GM18873 (cell line): ENCODE measurements at regions not wholly inside any gene's neighbourhood (a gene's known extent, or its start where the extent isn't known, plus 50 kb on each side); places are given as distances from the start of the nearest gene placed in this dataset.

Experiments
- ATAC-seq: cut with Tn5 transposase; IDR thresholded peaks from one replicate; pipeline ENCODE4 v1.9.1; 2021; ENCODE audit warnings: mild to moderate bottlenecking, moderate library complexity, moderate number of reproducible peaks; ENCODE audit not compliant: unreplicated experiment, low FRiP score

GRCh38 chr1:212188599-212189351 lies 96.4 kb upstream of the PPP2R5A start:
- no peak for ATAC-seq

- ATAC-seq, result no peak
Measured at GRCh38 chr1:212189352-212189738, 95.9 kb upstream of the PPP2R5A start.

GRCh38 chr1:212190169-212190568 lies 95.0 kb upstream of the PPP2R5A start:
- ATAC-seq, result no peak

DNA sequence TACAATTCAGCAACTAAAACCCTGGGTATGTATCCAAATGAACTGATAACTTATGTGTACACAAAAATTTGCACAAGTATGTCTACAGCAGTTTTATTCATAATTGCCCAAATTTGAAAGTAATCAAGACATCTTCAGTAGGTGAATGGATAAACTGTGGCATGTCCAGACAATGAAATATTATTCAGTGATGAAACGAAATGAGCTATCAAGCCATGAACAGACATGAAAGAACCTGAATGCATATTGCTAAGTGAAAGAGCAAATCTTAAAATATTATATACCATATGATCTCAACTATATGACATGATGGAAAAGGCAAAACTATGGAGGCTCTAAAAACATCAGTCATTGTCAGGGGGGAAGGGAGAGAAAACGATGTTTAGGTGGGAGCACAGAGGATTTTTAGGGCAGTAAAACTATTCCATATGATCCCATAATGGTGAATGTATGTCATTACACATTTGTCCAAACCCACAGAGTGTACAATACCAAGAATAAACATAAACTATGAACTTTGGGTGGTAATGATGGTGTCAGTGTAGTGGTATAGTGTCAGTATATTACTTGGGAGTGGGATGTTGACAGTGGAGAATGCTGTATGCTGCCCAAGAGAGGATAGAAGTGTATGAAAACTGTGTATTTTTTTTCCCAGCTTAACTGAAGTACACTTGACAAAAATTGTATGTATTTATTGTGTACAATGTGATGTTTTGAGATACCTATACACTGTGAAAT lies 92.8 kb upstream of the PPP2R5A start:
- no peak for ATAC-seq

DNA sequence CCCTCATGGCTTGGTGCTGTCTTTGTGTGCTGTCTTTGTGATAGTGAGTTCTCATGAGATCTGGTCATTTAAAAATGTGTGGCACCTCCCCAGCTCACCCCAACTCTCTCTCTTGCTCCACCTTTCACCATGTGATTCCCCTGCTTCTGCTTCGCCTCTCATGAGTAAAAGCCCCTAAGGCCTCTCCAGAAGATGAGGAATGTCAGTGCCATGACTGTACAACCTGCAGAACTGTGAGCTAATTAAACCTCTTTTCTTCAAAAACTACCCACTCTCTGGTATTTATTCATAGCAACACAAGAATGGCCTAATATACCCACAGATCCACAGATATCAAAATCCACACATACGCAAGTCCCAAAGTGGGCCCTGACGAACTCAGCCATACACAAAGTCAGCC lies 88.9 kb upstream of the PPP2R5A start:
- no peak for ATAC-seq

GRCh38 chr1:212201461-212201860 lies 83.7 kb upstream of the PPP2R5A start:
- no peak for ATAC-seq

DNA sequence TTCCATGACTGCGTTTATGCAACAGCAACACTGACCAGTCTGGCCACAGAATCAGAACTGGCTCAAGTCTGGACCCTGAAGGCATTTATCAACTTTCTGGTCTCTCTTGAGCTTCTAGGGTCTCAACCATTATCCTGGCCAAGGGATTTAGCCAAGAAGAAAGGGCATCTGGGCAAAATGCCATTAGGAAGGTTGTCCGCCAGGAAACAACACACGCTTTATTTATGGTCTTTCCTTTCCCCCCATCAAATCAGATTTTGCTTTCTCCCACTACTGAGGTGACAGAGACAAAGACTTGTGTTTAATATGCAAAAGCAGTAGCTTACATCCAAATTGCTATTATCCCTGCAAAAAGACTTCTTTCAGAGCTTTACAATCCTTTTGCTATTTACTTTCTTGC lies 81.6 kb upstream of the PPP2R5A start:
- ATAC-seq, result no peak

DNA sequence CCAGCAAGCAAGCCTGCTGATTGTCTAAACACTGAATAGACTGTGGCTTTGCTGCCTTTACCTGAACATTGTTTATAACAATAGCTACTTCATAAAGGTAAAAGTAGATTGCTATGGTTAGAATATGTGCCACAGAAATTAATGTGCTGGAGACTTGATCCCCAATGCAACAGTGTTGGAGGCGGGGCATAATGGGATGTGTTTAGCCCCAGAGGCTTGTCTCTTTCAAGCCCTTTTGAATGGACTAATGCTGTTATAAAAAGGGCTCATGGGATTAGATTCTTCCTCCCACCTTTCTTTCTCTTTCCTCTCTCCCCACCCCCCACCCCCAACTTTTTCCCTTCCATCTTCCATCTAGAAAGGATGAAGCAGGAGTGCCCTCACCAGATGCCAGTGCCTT lies 80.2 kb upstream of the PPP2R5A start:
- no peak for ATAC-seq

DNA sequence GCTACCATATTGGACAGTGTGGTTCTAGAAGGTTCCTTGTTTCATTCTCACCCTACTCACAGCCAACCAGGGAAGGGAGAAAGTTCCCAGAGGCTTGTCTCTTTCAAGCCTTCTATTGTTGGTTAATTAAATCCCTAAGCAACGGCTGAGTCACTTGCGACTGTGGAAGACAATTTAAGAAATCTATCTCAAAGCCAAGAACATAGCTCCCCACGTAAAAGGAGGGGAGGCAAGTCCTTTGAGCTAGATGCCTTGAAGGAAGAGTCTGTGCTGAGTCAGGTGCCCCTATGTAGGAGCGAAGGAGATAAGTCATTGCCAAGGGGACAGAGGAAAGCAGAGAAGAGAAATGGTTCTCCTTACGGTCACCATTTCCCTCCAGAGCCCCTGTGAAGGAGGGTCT lies 79.4 kb upstream of the PPP2R5A start:
- ATAC-seq, result no peak

- no peak for ATAC-seq
Measured at GRCh38 chr1:212207118-212207517, 78.1 kb upstream of the PPP2R5A start.

DNA sequence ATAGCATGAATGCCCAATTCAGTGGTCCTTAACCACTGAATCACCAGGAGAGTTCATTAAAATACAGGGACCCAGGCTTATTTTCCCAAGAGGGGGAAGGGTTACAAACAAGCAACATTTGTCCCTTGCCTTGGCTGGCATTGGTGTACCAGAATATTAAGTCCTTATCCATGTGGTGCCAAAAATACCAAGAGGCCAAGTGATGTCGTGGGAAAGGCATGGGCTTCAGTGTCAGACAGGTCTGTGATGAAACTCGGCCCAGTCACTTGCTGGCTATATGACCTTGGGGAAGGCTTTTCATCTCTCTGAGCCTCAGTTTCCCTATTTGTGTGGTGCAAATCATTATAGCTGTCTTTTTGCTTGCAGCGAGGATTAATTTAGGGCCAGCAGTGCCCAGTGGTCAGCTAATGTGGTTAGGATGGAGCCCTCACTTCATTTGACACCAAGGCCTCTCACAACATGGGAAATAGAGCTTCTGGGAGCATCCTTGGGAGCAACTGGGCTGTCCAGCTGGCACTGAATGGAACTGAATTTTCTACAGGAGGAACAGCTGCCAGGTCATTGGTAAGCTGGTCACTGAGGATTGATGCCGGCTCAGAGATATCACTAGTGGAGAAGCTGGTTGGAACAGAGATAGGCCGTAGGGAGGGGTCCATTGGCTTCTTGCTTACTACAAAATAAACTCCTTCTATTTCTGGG lies 77.2 kb upstream of the PPP2R5A start:
- no peak for ATAC-seq

DNA sequence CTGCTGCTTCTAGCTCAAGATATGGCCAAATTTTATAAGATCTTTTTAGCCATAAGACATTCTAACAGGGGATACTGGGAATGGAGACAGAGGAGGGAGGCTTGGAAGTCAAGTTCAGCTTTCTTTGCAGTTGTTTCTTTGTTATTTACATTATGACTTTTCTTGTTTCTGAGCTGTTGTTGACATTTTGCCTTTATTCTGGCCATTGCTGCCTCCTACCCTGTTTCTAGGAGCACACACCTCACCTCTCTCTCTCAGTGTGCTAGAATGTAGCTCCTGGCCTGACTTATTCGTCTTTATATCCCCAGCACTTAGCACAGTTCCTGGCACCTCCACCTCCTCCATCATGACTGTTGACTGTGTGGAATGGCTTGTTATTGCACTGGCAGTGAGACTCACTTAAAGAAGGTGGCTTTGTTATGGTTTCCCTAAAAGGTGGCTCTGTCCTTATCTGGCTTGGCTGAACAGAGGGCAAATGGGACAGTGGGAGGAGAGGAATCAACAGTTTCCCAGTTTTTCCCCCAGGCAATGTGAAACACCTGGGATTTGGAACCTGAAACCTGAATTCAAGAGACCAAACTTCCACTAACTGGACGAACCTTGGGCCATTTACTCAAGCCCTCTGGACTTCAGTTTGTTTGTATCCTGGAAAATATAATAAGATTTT lies 76.1 kb upstream of the PPP2R5A start:
- ATAC-seq, result no peak

DNA sequence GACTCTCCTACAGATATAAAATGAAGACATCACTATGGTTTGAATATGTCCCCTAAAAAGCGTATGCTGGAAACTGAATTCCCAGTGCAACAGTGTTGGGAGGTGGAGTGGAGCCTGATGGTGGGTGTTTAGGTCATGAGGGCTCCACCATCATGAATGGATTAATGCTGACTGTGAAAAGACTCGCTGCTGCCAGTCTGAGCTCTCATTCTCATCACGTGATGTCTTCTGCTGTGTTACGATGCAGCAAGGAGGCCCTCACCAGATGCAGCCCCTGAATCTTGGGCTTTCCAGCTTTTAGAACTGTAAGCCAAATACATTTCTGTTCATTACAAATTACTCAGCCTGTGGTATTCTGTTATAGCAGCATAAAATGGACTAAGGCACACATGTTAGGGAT lies 73.8 kb upstream of the PPP2R5A start:
- no peak for ATAC-seq

GRCh38 chr1:212212343-212212742 lies 72.9 kb upstream of the PPP2R5A start:
- no peak for ATAC-seq

DNA sequence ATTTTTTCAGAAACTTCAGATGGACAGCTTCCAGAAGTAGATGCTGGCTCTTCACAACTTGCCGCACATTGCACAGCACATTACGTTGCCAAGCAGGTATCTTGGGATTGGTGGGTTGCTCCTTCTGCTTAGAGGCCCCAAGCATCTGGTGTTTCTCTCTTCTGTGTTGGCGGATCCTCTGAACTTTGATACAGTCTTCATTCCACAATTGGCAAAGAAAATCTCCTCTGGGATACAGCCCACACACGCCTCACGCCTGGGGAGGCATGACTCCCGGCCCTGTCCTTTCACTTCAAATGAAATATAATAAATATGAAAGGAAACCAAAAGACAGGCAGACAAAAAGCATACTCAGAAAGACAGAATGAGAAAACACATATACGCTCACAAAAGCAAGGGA lies 72.3 kb upstream of the PPP2R5A start:
- ATAC-seq, result no peak

GRCh38 chr1:212213784-212214183 lies 71.4 kb upstream of the PPP2R5A start:
- ATAC-seq, result no peak

DNA sequence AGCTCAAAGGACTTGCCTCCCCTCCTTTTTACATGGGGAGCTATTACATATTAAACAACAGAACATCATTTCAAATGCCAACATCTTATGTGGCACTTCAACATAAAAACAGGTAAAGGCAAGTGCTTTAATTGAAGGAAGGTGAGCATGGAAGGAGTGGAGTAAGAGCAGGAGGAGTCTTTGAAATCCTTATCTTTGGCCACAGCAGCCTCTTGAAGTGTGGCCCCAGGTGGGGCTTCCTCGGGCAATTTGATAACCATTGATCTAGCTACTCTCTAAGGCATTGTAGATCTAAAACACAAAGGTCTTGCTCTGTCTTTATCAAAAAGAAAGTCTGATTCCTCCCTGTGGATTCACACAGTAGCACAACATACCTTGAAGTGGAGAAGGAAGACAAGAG lies 70.9 kb upstream of the PPP2R5A start:
- no peak for ATAC-seq

DNA sequence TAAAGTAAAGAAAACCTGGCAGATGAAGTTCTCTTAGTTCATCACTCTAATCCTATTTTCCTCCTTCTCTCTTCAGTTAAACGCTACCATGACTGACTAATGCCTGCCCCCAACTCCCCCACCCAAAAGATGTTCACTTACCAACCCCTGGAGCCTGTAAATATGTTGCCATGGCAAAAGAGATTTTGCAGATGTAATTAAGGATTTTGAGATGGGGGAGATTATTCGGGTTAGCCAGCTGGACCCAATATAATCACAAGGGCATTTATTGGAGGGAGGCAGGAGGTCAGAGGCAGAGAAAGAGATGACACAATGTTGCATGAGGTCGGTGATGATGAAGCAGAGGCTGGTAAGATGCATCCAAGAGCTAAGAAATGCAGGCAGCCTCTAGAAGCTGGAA lies 69.3 kb upstream of the PPP2R5A start:
- no peak for ATAC-seq

DNA sequence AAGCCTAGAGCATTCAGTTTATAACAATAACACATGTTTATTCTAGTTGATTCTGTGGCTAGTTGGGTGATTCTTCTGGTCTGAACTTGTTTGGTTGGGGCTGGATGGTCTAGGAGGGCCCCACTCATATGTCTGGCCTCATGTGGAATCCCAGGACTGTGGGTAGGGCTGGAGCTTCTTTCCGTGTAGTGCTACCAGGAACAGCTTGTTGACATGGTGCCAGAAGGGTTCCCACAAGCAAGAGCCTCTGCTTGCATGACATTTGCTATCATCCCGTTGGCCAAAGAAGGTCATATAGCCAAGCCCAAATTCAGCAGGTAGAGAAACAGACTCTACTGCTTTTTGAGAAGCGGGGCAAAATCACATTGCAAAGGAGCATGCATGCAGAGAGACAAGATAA lies 67.6 kb upstream of the PPP2R5A start:
- no peak for ATAC-seq

DNA sequence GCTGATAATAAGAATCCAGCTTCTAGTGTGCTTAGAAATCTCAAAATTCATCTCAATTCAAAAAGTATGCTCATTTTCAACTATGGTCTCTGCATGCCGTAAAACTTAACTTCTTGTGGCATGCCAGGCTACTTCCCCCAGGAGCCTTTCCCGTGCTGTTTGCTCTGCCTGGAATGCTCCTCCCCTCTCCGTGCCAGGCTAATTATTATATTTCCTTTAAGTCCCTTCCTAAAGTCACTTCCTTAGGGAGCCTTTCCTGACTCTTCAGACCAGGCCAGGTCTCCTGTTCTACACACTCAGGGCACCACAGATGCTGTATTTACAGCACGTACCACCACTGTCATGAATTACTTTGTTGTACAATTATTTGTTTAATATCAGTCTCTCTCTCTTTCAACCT lies 67.1 kb upstream of the PPP2R5A start:
- ATAC-seq, result no peak

DNA sequence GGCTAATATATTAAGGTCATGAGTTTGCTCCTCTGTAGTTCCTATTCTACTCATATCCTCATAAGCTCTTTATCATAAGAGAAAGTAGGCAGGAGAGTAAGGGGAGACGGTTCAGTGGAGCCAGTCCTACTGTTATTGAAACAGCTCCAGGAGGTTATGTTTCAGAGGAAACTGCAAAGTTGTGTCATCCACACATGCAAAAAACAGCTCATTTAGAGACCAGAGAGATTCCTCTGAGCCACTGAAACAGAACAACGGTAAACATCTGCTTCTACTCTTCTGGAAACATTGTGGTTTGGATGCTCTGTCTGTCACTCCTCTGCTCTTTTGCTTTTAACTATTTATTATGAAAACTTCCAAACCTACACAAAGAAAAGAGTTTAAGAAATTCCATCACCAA lies 66.3 kb upstream of the PPP2R5A start:
- peak; percentile 75 for ATAC-seq
